ENCODE measurements at regions not wholly inside any gene's neighbourhood (a gene's known extent, or its start where the extent isn't known, plus 50 kb on each side); places are given as distances from the start of the nearest gene placed in this dataset.
A peak's percentile ranks its signal among the peaks of the same experiment; 100 is the strongest.

GRCh38 chrX:141341341-141341740, 99.0 kb upstream of the SPANXC start:
- peaks cover 0 to 4% (median 0%) of the 10 kb centered on the region in 5 donors for H3K4me1 ChIP-seq (ENCODE audit: control insufficient read depth in 5 of 5, insufficient read depth in 5 of 5, low read length in 5 of 5)
- ATAC-seq (ENCODE audit: insufficient read depth, low FRiP score) (peak; percentile 55), DNase-seq (peak; percentile 13 to 81 (median 65))
- TF ChIP-seq CTCF (IDR thresholded peaks at IDR 0.05; ENCODE audit: control extremely low read depth, extremely low read depth) = no peak
- H3K27ac ChIP-seq (ENCODE audit: low read depth in 1 of 2, low read length in 1 of 2) = no peak overlapping the region
- no peak overlapping the region for H3K4me3 ChIP-seq
- no peaks in the 10 kb centered on the region for H3K36me3 ChIP-seq (ENCODE audit: control insufficient read depth in 4 of 4, insufficient read depth in 4 of 4, low read length in 4 of 4)
- H3K27me3 ChIP-seq (ENCODE audit: control insufficient read depth in 3 of 3, insufficient read depth in 3 of 3, low read length in 2 of 3) = no peaks in the 10 kb centered on the region
- H3K9me3 ChIP-seq (ENCODE audit: control insufficient read depth in 4 of 4, insufficient read depth in 3 of 4, low read length in 3 of 4) = peaks cover 0 to 2% (median under 1%) of the 10 kb centered on the region in 4 donors
- 49 to 61% methylated on average over 5 of the region's 5 CpGs for WGBS, 2 donors
- H3K9ac ChIP-seq (ENCODE audit: insufficient read depth in 1 of 2, low read length in 2 of 2) = no peak overlapping the region

- Histone ChIP-seq H3K9ac (ENCODE audit: insufficient read depth in 1 of 2, low read length in 2 of 2) (no peak overlapping the region), H3K4me3 (no peak overlapping the region), H3K27ac (ENCODE audit: low read depth in 1 of 2, low read length in 1 of 2) (no peak overlapping the region), H3K9me3 (ENCODE audit: control insufficient read depth in 4 of 4, insufficient read depth in 3 of 4, low read length in 3 of 4) (no peaks in the 10 kb centered on the region), H3K4me1 (ENCODE audit: control insufficient read depth in 5 of 5, insufficient read depth in 5 of 5, low read length in 5 of 5) (no peaks in the 10 kb centered on the region), H3K27me3 (ENCODE audit: control insufficient read depth in 3 of 3, insufficient read depth in 3 of 3, low read length in 2 of 3) (no peaks in the 10 kb centered on the region), H3K36me3 (ENCODE audit: control insufficient read depth in 4 of 4, insufficient read depth in 4 of 4, low read length in 4 of 4) (no peaks in the 10 kb centered on the region)
- no peak for TF ChIP-seq CTCF (IDR thresholded peaks at IDR 0.05; ENCODE audit: control extremely low read depth, extremely low read depth)
- no peak for ATAC-seq (ENCODE audit: insufficient read depth, low FRiP score)
- 67 to 83% methylated on average over 2 of the region's 2 CpGs for WGBS, 2 donors
- no peak for DNase-seq
Observed at GRCh38 chrX:141320801-141321200, 78.5 kb upstream of the SPANXC start.

- no peak overlapping the region for H3K9ac ChIP-seq (ENCODE audit: insufficient read depth in 1 of 2, low read length in 2 of 2)
- H3K4me3 ChIP-seq = no peak overlapping the region
- ATAC-seq (ENCODE audit: insufficient read depth, low FRiP score) = no peak
- H3K4me1 ChIP-seq (ENCODE audit: control insufficient read depth in 5 of 5, insufficient read depth in 5 of 5, low read length in 5 of 5) = no peaks in the 10 kb centered on the region
- H3K27ac ChIP-seq (ENCODE audit: low read depth in 1 of 2, low read length in 1 of 2) = no peak overlapping the region
- DNase-seq = no peak
- H3K36me3 ChIP-seq (ENCODE audit: control insufficient read depth in 4 of 4, insufficient read depth in 4 of 4, low read length in 4 of 4) = no peaks in the 10 kb centered on the region
- 53 to 86% methylated on average over 1 of the region's 1 CpG for WGBS, 2 donors
- H3K27me3 ChIP-seq (ENCODE audit: control insufficient read depth in 3 of 3, insufficient read depth in 3 of 3, low read length in 2 of 3) = no peaks in the 10 kb centered on the region
- TF ChIP-seq CTCF (IDR thresholded peaks at IDR 0.05; ENCODE audit: control extremely low read depth, extremely low read depth) = no peak
- peaks cover 0 to 2% (median 0%) of the 10 kb centered on the region in 4 donors for H3K9me3 ChIP-seq (ENCODE audit: control insufficient read depth in 4 of 4, insufficient read depth in 3 of 4, low read length in 3 of 4)
Observed at GRCh38 chrX:141314441-141314840, 72.1 kb upstream of the SPANXC start.

GRCh38 chrX:141301017-141301416, 58.7 kb upstream of the SPANXC start:
- no peak for ATAC-seq (ENCODE audit: insufficient read depth, low FRiP score)
- no peaks in the 10 kb centered on the region for H3K36me3 ChIP-seq (ENCODE audit: control insufficient read depth in 4 of 4, insufficient read depth in 4 of 4, low read length in 4 of 4)
- 70 to 90% methylated on average over 4 to 5 of the region's 5 CpGs for WGBS, 2 donors
- H3K27ac ChIP-seq (ENCODE audit: low read depth in 1 of 2, low read length in 1 of 2) = no peak overlapping the region
- H3K9me3 ChIP-seq (ENCODE audit: control insufficient read depth in 4 of 4, insufficient read depth in 3 of 4, low read length in 3 of 4) = peaks cover 0 to under 1% (median 0%) of the 10 kb centered on the region in 4 donors
- no peak for TF ChIP-seq CTCF (IDR thresholded peaks at IDR 0.05; ENCODE audit: control extremely low read depth, extremely low read depth)
- no peak overlapping the region for H3K4me3 ChIP-seq
- DNase-seq = no peak
- no peaks in the 10 kb centered on the region for H3K4me1 ChIP-seq (ENCODE audit: control insufficient read depth in 5 of 5, insufficient read depth in 5 of 5, low read length in 5 of 5)
- H3K9ac ChIP-seq (ENCODE audit: insufficient read depth in 1 of 2, low read length in 2 of 2) = no peak overlapping the region
- peaks cover 0 to under 1% (median 0%) of the 10 kb centered on the region in 3 donors for H3K27me3 ChIP-seq (ENCODE audit: control insufficient read depth in 3 of 3, insufficient read depth in 3 of 3, low read length in 2 of 3)

Measured in lung (tissue), 11 donors.